Mesendoderm (in vitro differentiated cells): ENCODE measurements at regions not wholly inside any gene's neighbourhood (a gene's known extent, or its start where the extent isn't known, plus 50 kb on each side); places are given as distances from the start of the nearest gene placed in this dataset.

Source experiments
- DNase-seq: peaks from one replicate; pipeline ENCODE4 v3.0.0; 2013
- H2AK5ac ChIP-seq: 2 replicates; pipeline ENCODE4 v1.6.1; 2013; ENCODE audit warnings: low read length, inconsistent platforms
- H2BK120ac ChIP-seq: 2 replicates; pipeline ENCODE4 v1.6.1; 2013; ENCODE audit warnings: low read depth, mild to moderate bottlenecking, low read length, moderate library complexity, mixed read lengths
- H2BK15ac ChIP-seq: replicated peaks from 2 replicates; pipeline ENCODE4 v1.6.1; 2013; ENCODE audit warnings: low read depth, mild to moderate bottlenecking, moderate library complexity
- H2BK5ac ChIP-seq: 2 replicates; pipeline ENCODE4 v1.6.1; 2013; ENCODE audit warnings: low read length, inconsistent platforms
- H3K18ac ChIP-seq: 2 replicates; pipeline ENCODE4 v1.6.1; 2013; ENCODE audit warnings: mild to moderate bottlenecking, low read length, mixed read lengths
- H3K23ac ChIP-seq: one replicate; pipeline ENCODE4 v1.6.1; 2013; ENCODE audit warnings: low read length
- H3K27ac ChIP-seq: 2 replicates; pipeline ENCODE4 v1.5.1; 2013; ENCODE audit warnings: low read depth, mild to moderate bottlenecking, inconsistent platforms, low read length, moderate library complexity
- H3K27me3 ChIP-seq: 2 replicates; pipeline ENCODE4 v1.6.1; 2013; ENCODE audit warnings: low read length, control low read depth, mild to moderate bottlenecking, inconsistent platforms; ENCODE audit not compliant: insufficient read depth, poor library complexity
- H3K36me3 ChIP-seq: 2 replicates; pipeline ENCODE4 v1.6.1; 2013; ENCODE audit warnings: low read length, inconsistent platforms; ENCODE audit not compliant: control insufficient read depth, insufficient read depth
- H3K4ac ChIP-seq: one replicate; pipeline ENCODE4 v1.6.1; 2013; ENCODE audit warnings: low read depth, mild to moderate bottlenecking, low read length, moderate library complexity
- H3K4me1 ChIP-seq: 2 replicates; pipeline ENCODE4 v1.6.1; 2013; ENCODE audit warnings: low read depth, low read length, inconsistent platforms; ENCODE audit not compliant: control insufficient read depth
- H3K4me2 ChIP-seq: 2 replicates; pipeline ENCODE4 v1.6.1; 2013; ENCODE audit warnings: low read length
- H3K4me3 ChIP-seq: 2 replicates; pipeline ENCODE4 v1.5.1; 2013; ENCODE audit warnings: mild to moderate bottlenecking, low read length
- H3K56ac ChIP-seq: one replicate; pipeline ENCODE4 v1.6.1; 2013; ENCODE audit warnings: low read length
- H3K79me1 ChIP-seq: 2 replicates; pipeline ENCODE4 v1.6.1; 2013; ENCODE audit warnings: low read length, inconsistent platforms
- H3K79me2 ChIP-seq: 2 replicates; pipeline ENCODE4 v1.6.1; 2013; ENCODE audit warnings: mild to moderate bottlenecking, low read length; ENCODE audit not compliant: control insufficient read depth, insufficient read depth
- H3K9ac ChIP-seq: 2 replicates; pipeline ENCODE4 v1.6.1; 2013; ENCODE audit warnings: low read length, inconsistent platforms
- H4K5ac ChIP-seq: one replicate; pipeline ENCODE4 v1.6.1; 2013; ENCODE audit warnings: low read length
- H4K8ac ChIP-seq: one replicate; pipeline ENCODE4 v1.6.1; 2013; ENCODE audit warnings: low read depth, mild to moderate bottlenecking, control low read depth, low read length, moderate library complexity
- WGBS: extraction: QIAGEN DNeasy Blood & Tissue Kit; methylation state at CpG from one replicate; pipeline ENCODE4 v1.1.7; 2013; ENCODE audit warnings: low lambda C conversion rate, missing lambda C conversion rate; ENCODE audit not compliant: insufficient coverage; ENCODE audit errors: extremely low coverage; 5-methylcytosine and 5-hydroxymethylcytosine counted together

DNA sequence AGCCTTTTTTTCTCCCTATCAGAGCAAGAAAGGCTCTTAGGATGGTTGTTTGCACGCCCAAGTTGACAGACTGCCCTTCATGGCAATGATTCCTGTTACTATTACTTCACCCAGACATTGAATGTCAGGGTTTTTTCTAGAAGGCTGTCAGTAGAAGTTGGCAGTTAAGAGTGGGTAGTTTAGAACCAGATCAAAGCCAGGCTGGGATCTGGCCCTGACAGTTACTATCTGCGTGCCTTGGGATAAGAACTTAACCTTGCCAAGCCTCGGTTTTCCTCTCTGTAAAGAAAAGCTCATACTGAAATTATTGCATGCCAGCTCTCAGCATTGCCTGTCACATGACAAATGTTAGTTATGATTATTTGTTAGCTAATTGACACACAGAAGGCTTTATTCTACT, 58.7 kb upstream of the PPP2R5A start:
- Histone ChIP-seq H3K4me2 (no peak overlapping the region), H3K4me1 (peaks cover 3% of the 10 kb centered on the region), H2AK5ac (no peak overlapping the region)

GRCh38 chr1:212228076-212228475, 57.1 kb upstream of the PPP2R5A start:
- no CpG with 5 or more reads among the region's 2 CpGs for WGBS
- Histone ChIP-seq H3K79me1 (no peaks in the 10 kb centered on the region), H2BK120ac (no peak overlapping the region), H4K5ac (no peak overlapping the region), H3K4me1 (peaks cover 3% of the 10 kb centered on the region), H3K56ac (no peak overlapping the region), H3K79me2 (no peaks in the 10 kb centered on the region), H3K4me3 (no peak overlapping the region), H3K9ac (no peak overlapping the region), H4K8ac (no peak overlapping the region), H2BK5ac (no peak overlapping the region), H3K27me3 (no peaks in the 10 kb centered on the region), H3K18ac (no peak overlapping the region), H3K4me2 (no peak overlapping the region), H3K23ac (no peak overlapping the region), H3K4ac (no peak overlapping the region), H3K36me3 (no peaks in the 10 kb centered on the region), H2BK15ac (no peak overlapping the region), H2AK5ac (no peak overlapping the region), H3K27ac (no peak overlapping the region)
- no peak for DNase-seq

More for the DNA sequence above, 58.7 kb upstream of the PPP2R5A start:
- Histone ChIP-seq H3K23ac (no peak overlapping the region), H3K18ac (no peak overlapping the region), H3K56ac (no peak overlapping the region), H4K8ac (no peak overlapping the region), H2BK5ac (no peak overlapping the region), H4K5ac (no peak overlapping the region), H3K36me3 (no peaks in the 10 kb centered on the region), H3K27ac (no peak overlapping the region), H2BK15ac (no peak overlapping the region), H3K4ac (no peak overlapping the region), H3K79me2 (no peaks in the 10 kb centered on the region), H2BK120ac (no peak overlapping the region), H3K27me3 (no peaks in the 10 kb centered on the region), H3K79me1 (no peaks in the 10 kb centered on the region), H3K4me3 (no peak overlapping the region), H3K9ac (no peak overlapping the region)
- DNase-seq: no peak
- no CpG with 5 or more reads among the region's 3 CpGs for WGBS

DNA sequence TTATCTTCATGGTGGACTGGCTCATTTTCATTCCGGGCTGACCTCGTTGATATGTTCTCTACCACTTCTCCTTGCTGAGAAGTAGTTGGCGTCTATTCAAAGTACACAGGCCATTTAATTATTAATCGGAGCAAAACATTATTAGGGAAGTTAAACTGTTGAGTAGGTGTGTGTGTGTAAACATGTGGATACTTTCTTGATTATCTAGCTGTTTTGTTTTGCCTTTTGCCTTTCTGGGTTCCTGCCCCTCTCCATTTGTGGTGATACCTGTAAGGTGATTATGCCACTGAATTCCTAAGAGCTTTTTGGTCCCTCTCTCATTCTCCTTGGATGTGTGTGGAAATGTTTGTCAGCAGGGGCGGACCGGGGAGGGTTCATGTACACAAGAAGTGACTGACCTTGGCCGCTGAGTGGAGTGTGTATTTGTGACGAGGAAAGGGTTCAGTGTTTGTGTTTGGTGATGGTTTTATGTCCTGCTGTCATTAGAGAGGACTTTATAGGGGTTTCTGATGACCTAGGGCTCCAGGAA, 56.6 kb upstream of the PPP2R5A start:
- no peak overlapping the region for H3K4ac ChIP-seq
- H3K4me3 ChIP-seq: no peak overlapping the region
- WGBS: no CpG with 5 or more reads among the region's 8 CpGs
- H3K23ac ChIP-seq: no peak overlapping the region
- H3K79me1 ChIP-seq: no peaks in the 10 kb centered on the region
- H3K27me3 ChIP-seq: no peaks in the 10 kb centered on the region
- no peak for DNase-seq
- peaks cover 3% of the 10 kb centered on the region for H3K4me1 ChIP-seq
- no peak overlapping the region for H2BK120ac ChIP-seq
- no peaks in the 10 kb centered on the region for H3K36me3 ChIP-seq
- H3K27ac ChIP-seq: no peak overlapping the region
- no peak overlapping the region for H3K18ac ChIP-seq
- H3K4me2 ChIP-seq: no peak overlapping the region
- H2BK5ac ChIP-seq: no peak overlapping the region
- H2AK5ac ChIP-seq: no peak overlapping the region
- H4K5ac ChIP-seq: no peak overlapping the region
- H3K9ac ChIP-seq: no peak overlapping the region
- no peak overlapping the region for H3K56ac ChIP-seq
- H2BK15ac ChIP-seq: no peak overlapping the region
- no peak overlapping the region for H4K8ac ChIP-seq
- no peaks in the 10 kb centered on the region for H3K79me2 ChIP-seq

DNA sequence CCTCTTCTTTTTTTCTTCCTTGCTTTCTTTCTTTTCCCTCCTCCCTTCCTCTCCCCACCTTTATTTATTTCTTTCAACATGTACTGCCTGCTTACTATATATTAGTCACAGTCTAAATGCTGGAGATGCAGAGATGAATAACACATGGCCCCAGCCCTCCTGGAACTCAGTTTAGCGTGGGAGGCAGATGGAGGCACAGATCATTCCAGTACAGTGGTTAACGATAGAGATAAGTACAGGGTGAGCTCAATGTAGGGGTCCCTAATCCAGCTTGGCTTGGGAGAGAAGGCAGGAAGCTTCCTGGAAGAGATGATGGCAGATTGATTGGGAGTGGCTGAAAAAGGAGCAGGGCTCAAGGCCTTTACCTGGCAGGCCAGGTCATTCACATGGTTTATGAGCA, 55.6 kb upstream of the PPP2R5A start:
- WGBS: no CpG with 5 or more reads among the region's 2 CpGs
- no peak overlapping the region for H3K4me2 ChIP-seq

GRCh38 chr1:212230329-212230728, 54.9 kb upstream of the PPP2R5A start:
- no peak overlapping the region for H3K56ac ChIP-seq
- H3K23ac ChIP-seq: no peak overlapping the region
- H3K18ac ChIP-seq: no peak overlapping the region
- no peak overlapping the region for H4K5ac ChIP-seq
- H2BK120ac ChIP-seq: no peak overlapping the region
- no peak overlapping the region for H3K27ac ChIP-seq
- H2BK5ac ChIP-seq: no peak overlapping the region
- no CpG with 5 or more reads among the region's 3 CpGs for WGBS
- no peak overlapping the region for H4K8ac ChIP-seq
- H3K9ac ChIP-seq: no peak overlapping the region
- DNase-seq: no peak
- no peak overlapping the region for H3K4me2 ChIP-seq
- H3K4me1 ChIP-seq: peaks cover 3% of the 10 kb centered on the region
- H2BK15ac ChIP-seq: no peak overlapping the region
- no peak overlapping the region for H3K4me3 ChIP-seq
- no peak overlapping the region for H3K4ac ChIP-seq
- no peaks in the 10 kb centered on the region for H3K79me1 ChIP-seq
- no peaks in the 10 kb centered on the region for H3K79me2 ChIP-seq
- no peaks in the 10 kb centered on the region for H3K27me3 ChIP-seq
- no peak overlapping the region for H2AK5ac ChIP-seq
- no peaks in the 10 kb centered on the region for H3K36me3 ChIP-seq

More for the DNA sequence above, 55.6 kb upstream of the PPP2R5A start:
- Histone ChIP-seq H3K18ac (no peak overlapping the region), H2BK15ac (no peak overlapping the region), H4K8ac (no peak overlapping the region), H3K4ac (no peak overlapping the region), H3K4me1 (peaks cover 3% of the 10 kb centered on the region), H2BK5ac (no peak overlapping the region), H3K79me1 (no peaks in the 10 kb centered on the region), H2BK120ac (no peak overlapping the region), H3K27ac (no peak overlapping the region), H3K23ac (no peak overlapping the region), H3K9ac (no peak overlapping the region), H3K79me2 (no peaks in the 10 kb centered on the region), H3K4me3 (no peak overlapping the region), H3K56ac (no peak overlapping the region), H4K5ac (no peak overlapping the region), H3K27me3 (no peaks in the 10 kb centered on the region), H3K36me3 (no peaks in the 10 kb centered on the region), H2AK5ac (no peak overlapping the region)
- DNase-seq: no peak

DNA sequence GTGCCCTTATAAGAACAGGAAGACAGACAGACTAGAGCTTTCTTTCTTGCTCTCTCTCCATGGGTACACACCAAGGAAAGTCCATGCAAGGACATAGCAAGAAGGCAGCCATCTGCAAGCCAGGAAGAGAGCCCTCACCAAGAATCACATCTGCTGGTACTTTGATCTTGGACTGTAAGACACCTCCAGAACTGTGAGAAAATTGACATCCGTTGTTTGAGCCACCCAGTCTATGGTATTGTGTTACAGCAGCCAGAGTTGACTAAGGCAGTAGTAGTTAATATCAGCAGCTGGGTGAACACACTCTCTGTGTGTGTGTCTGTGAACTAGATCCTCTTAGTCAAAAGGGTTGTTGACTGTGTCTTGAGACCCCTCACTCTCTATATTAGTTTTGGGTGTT, 53.8 kb upstream of the PPP2R5A start:
- H3K79me2 ChIP-seq: no peaks in the 10 kb centered on the region
- no peaks in the 10 kb centered on the region for H3K27me3 ChIP-seq
- H3K56ac ChIP-seq: no peak overlapping the region
- DNase-seq: no peak
- no peak overlapping the region for H2BK120ac ChIP-seq
- no peak overlapping the region for H3K18ac ChIP-seq
- no peak overlapping the region for H2BK15ac ChIP-seq
- no peaks in the 10 kb centered on the region for H3K36me3 ChIP-seq
- H3K4me2 ChIP-seq: no peak overlapping the region
- H3K79me1 ChIP-seq: no peaks in the 10 kb centered on the region
- H3K27ac ChIP-seq: no peak overlapping the region
- no peak overlapping the region for H3K23ac ChIP-seq
- WGBS: no CpG with 5 or more reads among the region's 1 CpG
- no peak overlapping the region for H2BK5ac ChIP-seq
- H4K8ac ChIP-seq: no peak overlapping the region
- no peak overlapping the region for H3K4me3 ChIP-seq
- no peak overlapping the region for H4K5ac ChIP-seq
- no peak overlapping the region for H3K9ac ChIP-seq
- H3K4ac ChIP-seq: no peak overlapping the region
- no peak overlapping the region for H2AK5ac ChIP-seq
- no peaks in the 10 kb centered on the region for H3K4me1 ChIP-seq
